ENCODE measurements at regions not wholly inside any gene's neighbourhood (a gene's known extent, or its start where the extent isn't known, plus 50 kb on each side); places are given as distances from the start of the nearest gene placed in this dataset.

DNA sequence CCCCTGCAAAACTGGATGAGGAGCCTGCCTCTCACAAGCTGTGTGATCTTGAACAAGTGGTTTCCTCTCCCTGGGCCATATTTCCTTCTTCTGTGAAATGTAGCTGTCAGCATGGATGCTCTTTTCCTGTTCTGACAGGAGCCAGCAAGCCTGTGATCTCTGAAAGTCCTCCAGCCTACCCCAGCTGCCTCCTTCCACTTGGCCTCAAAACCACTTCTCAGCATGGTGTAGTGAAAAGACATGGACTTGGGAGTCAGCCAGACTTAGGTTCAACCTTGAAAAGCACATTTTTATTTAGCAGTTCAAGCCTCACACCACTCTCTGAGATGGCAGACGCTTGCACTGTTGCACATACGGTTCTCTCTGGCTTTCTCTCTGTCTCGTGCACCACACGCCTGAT, 292.9 kb upstream of the DUSP10 start:
- intact Hi-C loops (cut with DNase I; ENCODE audit: low total_unique reads): no loop called here
- Histone ChIP-seq H3K9me3 (peaks cover 0 to 4% (median 0%) of the 10 kb centered on the region in 8 donors), H3K4me1 (no peaks in the 10 kb centered on the region), H3K36me3 (no peaks in the 10 kb centered on the region), H3K27me3 (replicated peaks in 1 of 7) (no peaks in the 10 kb centered on the region), H3K4me3 (no peak overlapping the region), H3K27ac (no peak overlapping the region)
- no peak for DNase-seq
- 55 to 67% (median 57%) methylated on average over 4 of the region's 4 CpGs for whole genome bisulfite sequencing, 5 donors
- TF ChIP-seq, protein P1, sequence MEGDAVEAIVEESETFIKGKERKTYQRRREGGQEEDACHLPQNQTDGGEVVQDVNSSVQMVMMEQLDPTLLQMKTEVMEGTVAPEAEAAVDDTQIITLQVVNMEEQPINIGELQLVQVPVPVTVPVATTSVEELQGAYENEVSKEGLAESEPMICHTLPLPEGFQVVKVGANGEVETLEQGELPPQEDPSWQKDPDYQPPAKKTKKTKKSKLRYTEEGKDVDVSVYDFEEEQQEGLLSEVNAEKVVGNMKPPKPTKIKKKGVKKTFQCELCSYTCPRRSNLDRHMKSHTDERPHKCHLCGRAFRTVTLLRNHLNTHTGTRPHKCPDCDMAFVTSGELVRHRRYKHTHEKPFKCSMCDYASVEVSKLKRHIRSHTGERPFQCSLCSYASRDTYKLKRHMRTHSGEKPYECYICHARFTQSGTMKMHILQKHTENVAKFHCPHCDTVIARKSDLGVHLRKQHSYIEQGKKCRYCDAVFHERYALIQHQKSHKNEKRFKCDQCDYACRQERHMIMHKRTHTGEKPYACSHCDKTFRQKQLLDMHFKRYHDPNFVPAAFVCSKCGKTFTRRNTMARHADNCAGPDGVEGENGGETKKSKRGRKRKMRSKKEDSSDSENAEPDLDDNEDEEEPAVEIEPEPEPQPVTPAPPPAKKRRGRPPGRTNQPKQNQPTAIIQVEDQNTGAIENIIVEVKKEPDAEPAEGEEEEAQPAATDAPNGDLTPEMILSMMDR (IDR thresholded peaks at IDR 0.05 in 8 of 11, conservative IDR thresholded peaks at IDR 0.05 in 3 of 11): no peak
- TF ChIP-seq POLR2AphosphoS5 (IDR thresholded peaks at IDR 0.05) (no peak), POLR2A (IDR thresholded peaks at IDR 0.05) (no peak)

DNA sequence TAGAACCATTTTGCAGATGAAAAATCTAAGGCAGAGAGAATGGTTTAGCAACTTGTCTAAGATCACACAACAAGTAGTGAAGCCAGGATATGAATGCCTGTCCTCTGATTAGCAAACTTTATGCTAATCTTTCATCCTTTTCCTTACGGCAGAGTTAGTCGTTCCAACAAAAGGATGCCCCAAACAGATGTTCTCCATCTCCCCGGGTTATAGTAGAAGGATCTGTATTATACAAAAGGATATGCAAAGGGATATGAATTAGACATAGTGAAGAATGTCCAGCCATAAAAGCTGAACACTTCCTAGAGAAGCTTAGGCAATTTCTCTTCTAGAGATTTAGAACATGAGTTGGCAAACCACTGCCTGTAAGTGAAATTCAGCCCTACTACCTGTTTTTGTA, 291.6 kb upstream of the DUSP10 start:
- intact Hi-C loops (cut with DNase I; ENCODE audit: low total_unique reads): no loop called here
- 85 to 94% (median 90%) methylated on average over 3 of the region's 3 CpGs for WGBS, 5 donors

DNA sequence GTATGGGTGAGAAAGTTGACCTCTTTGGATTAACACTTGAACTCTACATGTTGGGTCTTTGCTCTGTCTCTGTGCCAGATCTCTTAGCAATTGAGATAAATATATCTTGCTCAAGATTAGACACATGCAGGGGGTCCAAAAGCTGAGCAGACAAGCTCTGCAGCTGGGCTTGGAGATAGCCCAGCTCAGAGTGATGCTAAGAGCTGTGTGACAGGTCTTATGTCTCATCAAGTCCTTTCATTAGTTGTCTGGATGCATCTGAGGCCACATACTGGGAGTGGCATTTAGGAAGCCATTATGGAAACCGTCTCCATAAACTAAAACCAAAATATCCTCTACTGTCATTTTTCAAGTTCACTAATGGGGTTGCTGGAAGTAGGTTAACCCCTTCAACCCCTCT, 289.4 kb upstream of the DUSP10 start:
- no peak for DNase-seq

More for the DNA sequence above, 291.6 kb upstream of the DUSP10 start:
- H3K36me3 ChIP-seq: no peaks in the 10 kb centered on the region
- TF ChIP-seq POLR2AphosphoS5 (IDR thresholded peaks at IDR 0.05) (no peak), POLR2A (IDR thresholded peaks at IDR 0.05) (no peak)
- TF ChIP-seq, protein P1 (IDR thresholded peaks at IDR 0.05 in 8 of 11, conservative IDR thresholded peaks at IDR 0.05 in 3 of 11): no peak
- no peak overlapping the region for H3K4me3 ChIP-seq
- H3K9me3 ChIP-seq: peaks cover 0 to 4% (median 0%) of the 10 kb centered on the region in 8 donors
- H3K4me1 ChIP-seq: no peaks in the 10 kb centered on the region
- H3K27me3 ChIP-seq (replicated peaks in 1 of 7): no peaks in the 10 kb centered on the region
- DNase-seq: no peak
- no peak overlapping the region for H3K27ac ChIP-seq

DNA sequence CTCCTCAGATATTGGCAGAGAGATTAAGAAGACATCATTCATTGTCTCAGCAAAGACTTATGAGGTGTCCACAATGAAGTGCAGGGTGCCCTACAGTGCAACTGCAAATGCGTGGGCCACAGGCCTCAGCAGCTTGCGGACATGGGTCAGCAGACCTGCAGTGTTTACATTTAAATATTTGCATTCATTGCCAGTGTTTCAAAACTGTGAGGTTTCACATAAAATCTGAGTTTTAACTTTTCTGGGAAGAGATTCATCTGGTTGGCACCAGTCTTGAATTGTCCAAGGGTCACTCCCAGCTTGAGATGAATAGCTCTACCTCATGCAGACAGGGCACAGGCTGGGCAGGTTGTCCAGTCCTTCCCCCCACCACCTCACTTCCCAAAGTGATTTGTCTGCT, 286.8 kb upstream of the DUSP10 start:
- H3K27ac ChIP-seq: no peak overlapping the region
- H3K4me1 ChIP-seq: no peaks in the 10 kb centered on the region
- H3K36me3 ChIP-seq: no peaks in the 10 kb centered on the region
- no peaks in the 10 kb centered on the region for H3K27me3 ChIP-seq (replicated peaks in 1 of 7)
- TF ChIP-seq POLR2AphosphoS5 (IDR thresholded peaks at IDR 0.05): no peak
- TF ChIP-seq, protein P1 (IDR thresholded peaks at IDR 0.05 in 8 of 11, conservative IDR thresholded peaks at IDR 0.05 in 3 of 11): no peak
- TF ChIP-seq POLR2A (IDR thresholded peaks at IDR 0.05): no peak
- no peaks in the 10 kb centered on the region for H3K9me3 ChIP-seq
- WGBS, 5 donors: 90 to 100% (median 95%) methylated on average over 2 of the region's 2 CpGs
- no peak overlapping the region for H3K4me3 ChIP-seq
- intact Hi-C loops (cut with DNase I; ENCODE audit: low total_unique reads): no loop called here
- no peak for DNase-seq

More for the DNA sequence above, 289.4 kb upstream of the DUSP10 start:
- Histone ChIP-seq H3K9me3 (peaks cover 0 to 4% (median 0%) of the 10 kb centered on the region in 8 donors), H3K4me3 (no peak overlapping the region), H3K36me3 (no peaks in the 10 kb centered on the region), H3K4me1 (no peaks in the 10 kb centered on the region), H3K27me3 (replicated peaks in 1 of 7) (no peaks in the 10 kb centered on the region), H3K27ac (no peak overlapping the region)
- 67 to 79% (median 70%) methylated on average over 1 of the region's 1 CpG for WGBS, 5 donors
- intact Hi-C loops (cut with DNase I; ENCODE audit: low total_unique reads): no loop called here
- no peak for TF ChIP-seq POLR2A (IDR thresholded peaks at IDR 0.05)
- TF ChIP-seq, protein P1 (IDR thresholded peaks at IDR 0.05 in 8 of 11, conservative IDR thresholded peaks at IDR 0.05 in 3 of 11): no peak
- no peak for TF ChIP-seq POLR2AphosphoS5 (IDR thresholded peaks at IDR 0.05)
